Fibroblast of lung (primary cell): ENCODE measurements at regions not wholly inside any gene's neighbourhood (a gene's known extent, or its start where the extent isn't known, plus 50 kb on each side); places are given as distances from the start of the nearest gene placed in this dataset.

ENCODE experiments used
- DNase-seq, 2 donors: peaks; one replicate each; pipeline versions ENCODE4 v3.0.0 to v3.0.0-alpha.2; 2010; ENCODE audit warnings: low read depth in 2 of 2
- H2AFZ ChIP-seq: 2 replicates; pipeline ENCODE4 v1.5.1; 2012; ENCODE audit warnings: low read length, control low read depth, inconsistent platforms
- H3K27ac ChIP-seq: 2 replicates; pipeline ENCODE4 v1.5.1; 2011; ENCODE audit warnings: low read length, control low read depth; ENCODE audit not compliant: insufficient read depth
- H3K27me3 ChIP-seq: 2 replicates; pipeline ENCODE4 v1.5.1; 2011; ENCODE audit warnings: mild to moderate bottlenecking, low read length; ENCODE audit not compliant: control insufficient read depth, insufficient read depth
- H3K36me3 ChIP-seq: 2 replicates; pipeline ENCODE4 v1.5.1; 2011; ENCODE audit warnings: low read length; ENCODE audit not compliant: control insufficient read depth, insufficient read depth
- H3K4me1 ChIP-seq: 2 replicates; pipeline ENCODE4 v1.5.1; 2011; ENCODE audit warnings: low read length; ENCODE audit not compliant: control insufficient read depth, insufficient read depth; ENCODE audit errors: extremely low read depth
- H3K4me2 ChIP-seq: 2 replicates; pipeline ENCODE4 v1.5.1; 2011; ENCODE audit warnings: low read length, control low read depth; ENCODE audit not compliant: insufficient read depth; ENCODE audit errors: extremely low read depth
- H3K4me3 ChIP-seq, 4 experiments: fragments of 200-600 bp in 1 of 4; sonication (generic) in 1 of 4; replicated peaks in 1 of 4; 2 replicates each; pipeline ENCODE4 v1.5.1; 2011 to 2016; ENCODE audit warnings: low read length in 4 of 4, low read depth in 3 of 4, mild to moderate bottlenecking in 3 of 4, control low read depth in 2 of 4, inconsistent platforms in 1 of 4, mixed read lengths in 1 of 4; ENCODE audit not compliant: insufficient read depth in 1 of 4; ENCODE audit errors: control extremely low read depth in 1 of 4
- H3K79me2 ChIP-seq: 2 replicates; pipeline ENCODE4 v1.5.1; 2012; ENCODE audit warnings: mild to moderate bottlenecking, low read length, inconsistent platforms; ENCODE audit not compliant: control insufficient read depth, insufficient read depth
- H3K9ac ChIP-seq: 2 replicates; pipeline ENCODE4 v1.5.1; 2011; ENCODE audit warnings: mild to moderate bottlenecking, low read length, control low read depth; ENCODE audit not compliant: insufficient read depth
- H3K9me3 ChIP-seq: 2 replicates; pipeline ENCODE4 v1.5.1; 2012; ENCODE audit warnings: low read depth, low read length; ENCODE audit not compliant: control insufficient read depth, insufficient read depth
- H4K20me1 ChIP-seq: 2 replicates; pipeline ENCODE4 v1.5.1; 2011; ENCODE audit warnings: low read length; ENCODE audit not compliant: control insufficient read depth, insufficient read depth; ENCODE audit errors: extremely low read depth
- CTCF ChIP-seq, 2 donors: IDR thresholded peaks in 1 of 2; conservative IDR thresholded peaks in 1 of 2; 1 replicate in 1 of 2; 2 replicates in 1 of 2; pipeline ENCODE4 v1.5.1; 2011 to 2012; ENCODE audit warnings: low read length in 2 of 2, control low read depth in 1 of 2, inconsistent platforms in 1 of 2, low read depth in 1 of 2, mild to moderate bottlenecking in 1 of 2
- EZH2 ChIP-seq: IDR thresholded peaks from 2 replicates; pipeline ENCODE4 v1.5.1; 2012; ENCODE audit warnings: low read length, control low read depth, mild to moderate bottlenecking; ENCODE audit errors: missing control alignments

- Histone ChIP-seq H3K9me3 (no peaks in the 10 kb centered on the region), H3K4me2 (no peak overlapping the region), H3K4me3 (no peak overlapping the region), H3K9ac (no peak overlapping the region), H2AFZ (no peak overlapping the region), H3K27ac (no peak overlapping the region), H3K79me2 (no peaks in the 10 kb centered on the region), H3K27me3 (no peaks in the 10 kb centered on the region), H3K36me3 (no peaks in the 10 kb centered on the region), H3K4me1 (no peaks in the 10 kb centered on the region), H4K20me1 (no peaks in the 10 kb centered on the region)
- DNase-seq = no peak
- no peak for TF ChIP-seq EZH2
- TF ChIP-seq CTCF (conservative IDR thresholded peaks at IDR 0.05 in 1 of 2, IDR thresholded peaks at IDR 0.05 in 1 of 2; ENCODE audit: low read depth in 1 of 2, low read length in 2 of 2) = no peak
These were observed 205.7 kb downstream of the VAPA start for GRCh38 chr18:10119528-10119927.

- Histone ChIP-seq H3K4me2 (no peak overlapping the region), H2AFZ (no peak overlapping the region), H3K4me1 (no peaks in the 10 kb centered on the region), H4K20me1 (no peaks in the 10 kb centered on the region), H3K9me3 (no peaks in the 10 kb centered on the region), H3K79me2 (no peaks in the 10 kb centered on the region), H3K4me3 (no peak overlapping the region), H3K27me3 (no peaks in the 10 kb centered on the region), H3K9ac (no peak overlapping the region), H3K27ac (no peak overlapping the region), H3K36me3 (no peaks in the 10 kb centered on the region)
- no peak for DNase-seq
- TF ChIP-seq EZH2 = no peak
- TF ChIP-seq CTCF (conservative IDR thresholded peaks at IDR 0.05 in 1 of 2, IDR thresholded peaks at IDR 0.05 in 1 of 2; ENCODE audit: low read depth in 1 of 2, low read length in 2 of 2) = no peak
These were observed 206.2 kb downstream of the VAPA start for GRCh38 chr18:10119991-10120390.

- no peak for TF ChIP-seq CTCF (conservative IDR thresholded peaks at IDR 0.05 in 1 of 2, IDR thresholded peaks at IDR 0.05 in 1 of 2; ENCODE audit: low read depth in 1 of 2, low read length in 2 of 2)
- no peak for TF ChIP-seq EZH2
- no peak overlapping the region for H3K9ac ChIP-seq
- no peak overlapping the region for H3K4me2 ChIP-seq
- no peaks in the 10 kb centered on the region for H3K27me3 ChIP-seq
- H3K36me3 ChIP-seq = no peaks in the 10 kb centered on the region
- H3K9me3 ChIP-seq = no peaks in the 10 kb centered on the region
- no peak for DNase-seq
- no peaks in the 10 kb centered on the region for H4K20me1 ChIP-seq
- no peak overlapping the region for H3K4me3 ChIP-seq
- no peak overlapping the region for H3K27ac ChIP-seq
- no peaks in the 10 kb centered on the region for H3K4me1 ChIP-seq
- H3K79me2 ChIP-seq = no peaks in the 10 kb centered on the region
- no peak overlapping the region for H2AFZ ChIP-seq
These were observed 206.8 kb downstream of the VAPA start for GRCh38 chr18:10120622-10121021.
